Common myeloid progenitor, CD34-positive (primary cell): ENCODE measurements at regions not wholly inside any gene's neighbourhood (a gene's known extent, or its start where the extent isn't known, plus 50 kb on each side); places are given as distances from the start of the nearest gene placed in this dataset.
"Not testable (repeated sequence)": the region's sequence is repeated elsewhere in the genome, so short reads cannot be mapped to it uniquely, and the experiment has no call there.

Source experiments
- CTCF ChIA-PET: fragments of 350-600 bp; sonication (Branson Sonifier 250); formaldehyde crosslinking; loops from one replicate; lab custom pipeline; 2021; ENCODE audit warnings: antibody characterized with exemption; lab: Charles Lee
- POLR2A ChIA-PET: fragments of 350-600 bp; sonication (Branson Sonifier 250); formaldehyde crosslinking; loops from one replicate; lab custom pipeline; 2021; ENCODE audit warnings: antibody characterized with exemption; lab: Charles Lee
- DNase-seq, 3 donors: peaks; one replicate each; pipeline versions ENCODE4 v3.0.0 to v3.0.0-alpha.2; 2013
- H3K27ac ChIP-seq, 2 experiments: 1 replicate in 1 of 2; 2 replicates in 1 of 2; pipeline ENCODE4 v1.7.0; 2013; ENCODE audit warnings: inconsistent platforms in 2 of 2, low read length in 2 of 2, mild to moderate bottlenecking in 2 of 2, low read depth in 1 of 2, moderate library complexity in 1 of 2; ENCODE audit not compliant: severe bottlenecking in 2 of 2, insufficient read depth in 1 of 2, poor library complexity in 1 of 2
- H3K27me3 ChIP-seq, 5 experiments: replicated peaks in 2 of 5; 1 replicate in 3 of 5; 2 replicates in 2 of 5; pipeline versions ENCODE4 v1.6.1 to v1.7.0; 2013; ENCODE audit warnings: low read length in 4 of 5, mild to moderate bottlenecking in 2 of 5, moderate library complexity in 2 of 5, inconsistent platforms in 1 of 5; ENCODE audit not compliant: insufficient read depth in 5 of 5, control insufficient read depth in 4 of 5
- H3K36me3 ChIP-seq, 4 experiments: 1 replicate in 2 of 4; 2 replicates in 2 of 4; pipeline versions ENCODE4 v1.6.1 to v1.7.0; 2013; ENCODE audit warnings: low read length in 3 of 4, control low read depth in 1 of 4, mild to moderate bottlenecking in 1 of 4; ENCODE audit not compliant: control insufficient read depth in 4 of 4, insufficient read depth in 4 of 4
- H3K4me1 ChIP-seq, 4 experiments: 1 replicate in 3 of 4; 2 replicates in 1 of 4; pipeline versions ENCODE4 v1.6.1 to v1.7.1; 2013; ENCODE audit warnings: low read length in 3 of 4, mild to moderate bottlenecking in 3 of 4, control low read depth in 1 of 4, inconsistent platforms in 1 of 4, moderate library complexity in 1 of 4; ENCODE audit not compliant: control insufficient read depth in 4 of 4, insufficient read depth in 4 of 4; ENCODE audit errors: control extremely low read depth in 1 of 4
- H3K4me3 ChIP-seq, 7 experiments: 1 replicate in 4 of 7; 2 replicates in 3 of 7; pipeline versions ENCODE4 v1.5.1 to v1.7.0; 2013; ENCODE audit warnings: mild to moderate bottlenecking in 7 of 7, low read length in 6 of 7, moderate library complexity in 6 of 7, inconsistent platforms in 2 of 7, low read depth in 2 of 7, control low read depth in 1 of 7; ENCODE audit not compliant: insufficient read depth in 4 of 7, control insufficient read depth in 1 of 7; ENCODE audit errors: extremely low read depth in 1 of 7
- H3K9me3 ChIP-seq, 5 experiments: 1 replicate in 4 of 5; 2 replicates in 1 of 5; pipeline versions ENCODE4 v1.6.1 to v1.7.1; 2013; ENCODE audit warnings: low read length in 4 of 5, mild to moderate bottlenecking in 2 of 5, inconsistent platforms in 1 of 5, low read depth in 1 of 5, moderate library complexity in 1 of 5; ENCODE audit not compliant: control insufficient read depth in 4 of 5, insufficient read depth in 2 of 5; ENCODE audit errors: control extremely low read depth in 1 of 5
- WGBS: methylation state at CpG from one replicate; pipeline ENCODE4 v1.1.5; 2013; ENCODE audit not compliant: insufficient coverage; 5-methylcytosine and 5-hydroxymethylcytosine counted together

GRCh38 chr13:39929583-39929982 lies 274.1 kb downstream of the COG6 start:
- CTCF ChIA-PET: no interaction called here
- Histone ChIP-seq H3K4me3 (no peak overlapping the region), H3K36me3 (no peaks in the 10 kb centered on the region), H3K4me1 (no peaks in the 10 kb centered on the region), H3K27me3 (no peaks in the 10 kb centered on the region), H3K9me3 (peaks cover 0 to 16% (median 8%) of the 10 kb centered on the region in 5 experiments), H3K27ac (no peak overlapping the region)
- WGBS: no CpG with 5 or more reads among the region's 1 CpG
- no peak for DNase-seq
- POLR2A ChIA-PET: no interaction called here

GRCh38 chr13:39930060-39930459 lies 274.6 kb downstream of the COG6 start:
- Histone ChIP-seq H3K4me1 (no peaks in the 10 kb centered on the region), H3K9me3 (peaks cover 0 to 14% (median 8%) of the 10 kb centered on the region in 5 experiments), H3K36me3 (no peaks in the 10 kb centered on the region), H3K27ac (no peak overlapping the region), H3K4me3 (no peak overlapping the region), H3K27me3 (no peaks in the 10 kb centered on the region)
- DNase-seq: no peak
- CTCF ChIA-PET: no interaction called here
- POLR2A ChIA-PET: no interaction called here
- no CpG with 5 or more reads among the region's 2 CpGs for WGBS

GRCh38 chr13:39930544-39931444 lies 275.3 kb downstream of the COG6 start:
- Histone ChIP-seq H3K4me1 (no peaks in the 10 kb centered on the region), H3K27ac (no peak overlapping the region), H3K36me3 (no peaks in the 10 kb centered on the region), H3K27me3 (no peaks in the 10 kb centered on the region), H3K9me3 (peaks cover 0 to 6% (median 5%) of the 10 kb centered on the region in 5 experiments), H3K4me3 (no peak overlapping the region)
- POLR2A ChIA-PET: no interaction called here
- CTCF ChIA-PET: no interaction called here
- 86% methylated on average over 3 of the region's 6 CpGs for WGBS
- DNase-seq: no peak

DNA sequence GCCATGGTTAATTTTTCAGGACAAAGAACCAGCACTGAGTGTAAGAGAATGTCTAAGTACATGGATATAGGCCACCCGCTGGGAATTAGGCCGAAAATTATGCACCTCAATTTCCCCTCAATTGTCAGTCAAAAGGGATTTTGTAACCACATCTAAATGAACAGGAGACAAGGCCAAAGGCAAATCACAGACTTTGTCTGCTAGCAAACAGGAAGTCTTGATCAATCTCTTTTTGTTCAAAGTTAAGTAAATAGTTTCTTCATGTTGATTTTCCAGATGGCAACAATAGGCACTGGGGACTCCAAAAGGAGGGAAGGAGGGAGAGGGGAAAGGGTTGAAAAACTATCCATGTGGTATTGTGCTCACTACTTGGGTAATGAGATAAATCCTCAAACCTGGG lies 276.0 kb downstream of the COG6 start:
- Histone ChIP-seq H3K4me3 (no peak overlapping the region), H3K36me3 (no peaks in the 10 kb centered on the region), H3K9me3 (peaks cover 0 to under 1% (median 0%) of the 10 kb centered on the region in 5 experiments), H3K27ac (no peak overlapping the region), H3K27me3 (no peaks in the 10 kb centered on the region), H3K4me1 (no peaks in the 10 kb centered on the region)
- WGBS: 100% methylated on average over 1 of the region's 2 CpGs
- ChIA-PET POLR2A (no interaction called here), CTCF (no interaction called here)
- DNase-seq: no peak

DNA sequence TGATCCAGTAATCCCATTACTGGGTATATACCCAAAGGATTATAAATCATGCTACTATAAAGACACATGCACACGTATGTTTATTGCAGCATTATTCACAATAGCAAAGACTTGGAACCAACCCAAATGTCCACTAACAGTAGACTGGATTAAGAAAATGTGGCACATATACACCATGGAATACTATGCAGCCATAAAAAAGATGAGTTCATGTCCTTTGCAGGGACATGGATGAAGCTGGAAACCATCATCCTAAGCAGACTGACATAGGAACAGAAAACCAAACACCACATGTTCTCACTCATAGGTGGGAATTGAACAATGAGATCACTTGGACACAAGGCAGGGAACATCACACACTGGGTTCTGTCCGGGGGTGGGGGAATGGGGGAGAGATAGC lies 277.1 kb downstream of the COG6 start:
- H3K9me3 ChIP-seq, POLR2A ChIA-PET, H3K27me3 ChIP-seq, H3K4me1 ChIP-seq, H3K36me3 ChIP-seq, H3K27ac ChIP-seq, H3K4me3 ChIP-seq, DNase-seq: not testable (repeated sequence)
- CTCF ChIA-PET: interaction anchor here (1.1 kb wide), 1 partner anchor 9 kb away, joined by 3 read pairs; no protein-coding TSS in a partner anchor
- WGBS: no CpG with 5 or more reads among the region's 2 CpGs

- CTCF ChIA-PET: no interaction called here
- H3K27ac ChIP-seq: no peak overlapping the region
- H3K4me3 ChIP-seq: no peak overlapping the region
- H3K27me3 ChIP-seq: no peaks in the 10 kb centered on the region
- H3K9me3 ChIP-seq: no peaks in the 10 kb centered on the region
- no peaks in the 10 kb centered on the region for H3K36me3 ChIP-seq
- no CpG with 5 or more reads among the region's 1 CpG for WGBS
- peaks cover 0 to 9% (median 7%) of the 10 kb centered on the region in 4 experiments for H3K4me1 ChIP-seq
- POLR2A ChIA-PET: no interaction called here
- DNase-seq: no peak
Observed at GRCh38 chr13:39935155-39935554, 279.7 kb downstream of the COG6 start.

GRCh38 chr13:39938596-39938995 lies 283.1 kb downstream of the COG6 start:
- CTCF ChIA-PET: interaction anchor here (0.6 to 2.2 kb wide), 5 partner anchors 9 to 744 kb away, joined by 3 to 9 read pairs (median 4); no protein-coding TSS in a partner anchor
- no peak overlapping the region for H3K4me3 ChIP-seq
- no CpG with 5 or more reads among the region's 2 CpGs for WGBS
- H3K27ac ChIP-seq: no peak overlapping the region
- H3K36me3 ChIP-seq: no peaks in the 10 kb centered on the region
- no peaks in the 10 kb centered on the region for H3K27me3 ChIP-seq
- POLR2A ChIA-PET: interaction anchor here (0.6 kb wide), 1 partner anchor 128 kb away, joined by 4 read pairs; no protein-coding TSS in a partner anchor
- peaks cover 0 to 9% (median 7%) of the 10 kb centered on the region in 4 experiments for H3K4me1 ChIP-seq
- H3K9me3 ChIP-seq: no peaks in the 10 kb centered on the region
- DNase-seq: no peak
